DND-41 (cell line): ENCODE measurements at regions not wholly inside any gene's neighbourhood (a gene's known extent, or its start where the extent isn't known, plus 50 kb on each side); places are given as distances from the start of the nearest gene placed in this dataset.

ENCODE experiments used
- CTCF ChIP-seq: IDR thresholded peaks from 2 replicates; pipeline ENCODE4 v1.5.1; 2012; ENCODE audit warnings: borderline replicate concordance, low read length, moderate library complexity, mild to moderate bottlenecking; ENCODE audit not compliant: poor library complexity, severe bottlenecking; ENCODE audit errors: extremely low read depth
- EZH2 ChIP-seq: IDR thresholded peaks from 3 replicates; pipeline ENCODE4 v1.6.1; 2012; ENCODE audit warnings: borderline replicate concordance, low read depth, mild to moderate bottlenecking, moderate library complexity, low read length, inconsistent platforms; ENCODE audit not compliant: severe bottlenecking

- TF ChIP-seq CTCF: no peak
- no peak for TF ChIP-seq EZH2
These were observed 762.8 kb downstream of the FAM181B start for GRCh38 chr11:81970886-81971285.
